ENCODE measurements at regions not wholly inside any gene's neighbourhood (a gene's known extent, or its start where the extent isn't known, plus 50 kb on each side); places are given as distances from the start of the nearest gene placed in this dataset.

DNA sequence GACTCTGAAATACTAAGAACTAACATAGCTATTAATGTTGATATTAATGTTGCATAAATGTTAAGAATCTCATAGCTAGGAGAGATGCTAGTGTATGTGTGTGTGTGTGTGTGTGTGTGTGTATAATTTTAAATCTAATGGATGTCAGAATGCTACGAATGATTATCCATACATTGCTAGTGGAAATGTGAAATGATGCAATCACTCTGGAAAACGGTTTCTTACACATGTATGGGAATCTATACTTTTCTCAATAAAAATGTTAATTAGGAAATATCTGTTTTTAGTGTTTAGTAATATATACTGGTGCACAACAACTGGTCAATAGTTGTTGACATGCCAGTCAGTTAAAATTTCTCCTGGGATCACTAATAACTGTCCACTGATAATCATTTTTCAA is 908.8 kb upstream of the POU3F3 start:
- Histone ChIP-seq H3K79me1 (ENCODE audit: low read depth, low read length) (no peaks in the 10 kb centered on the region), H3K79me2 (ENCODE audit: control insufficient read depth in 1 of 2, insufficient read depth in 2 of 2, low read length in 2 of 2) (no peaks in the 10 kb centered on the region), H3K4me2 (ENCODE audit: insufficient read depth in 1 of 2, low read depth in 2 of 2, low read length in 2 of 2) (no peak overlapping the region), H4K20me1 (replicated peaks in 1 of 2; ENCODE audit: control insufficient read depth in 1 of 2, insufficient read depth in 2 of 2, low read length in 2 of 2) (no peaks in the 10 kb centered on the region), H3K14ac (ENCODE audit: insufficient read length) (no peak overlapping the region), H3K9ac (replicated peaks in 1 of 4; ENCODE audit: extremely low read depth in 1 of 4, low read depth in 3 of 4, low read length in 3 of 4) (no peak overlapping the region), H2AFZ (ENCODE audit: low read length) (no peak overlapping the region), H3K56ac (replicated peaks; ENCODE audit: insufficient read length, low read depth, low read length) (no peak overlapping the region), H2BK5ac (ENCODE audit: low read depth, low read length) (no peak overlapping the region), H2BK120ac (replicated peaks; ENCODE audit: low read depth, low read length) (no peak overlapping the region), H3K9me3 (ENCODE audit: insufficient read depth in 2 of 2, low read depth in 1 of 2, low read length in 1 of 2) (no peaks in the 10 kb centered on the region), H3K18ac (ENCODE audit: extremely low read depth, low read length) (no peak overlapping the region), H4K8ac (ENCODE audit: extremely low read depth, insufficient read depth, low read length) (no peak overlapping the region), H3K27ac (ENCODE audit: low read depth, low read length) (no peak overlapping the region), H3K4me1 (replicated peaks in 1 of 4; ENCODE audit: control insufficient read depth in 3 of 4, insufficient read depth in 4 of 4, low read length in 3 of 4) (no peaks in the 10 kb centered on the region), H3K23me2 (ENCODE audit: low read depth, low read length) (no peaks in the 10 kb centered on the region), H3K4ac (replicated peaks; ENCODE audit: insufficient read length, low read depth, low read length) (no peak overlapping the region), H3K36me3 (ENCODE audit: control insufficient read depth in 2 of 4, insufficient read depth in 4 of 4, low read length in 3 of 4) (no peaks in the 10 kb centered on the region), H3K27me3 (replicated peaks in 1 of 4; ENCODE audit: control insufficient read depth in 3 of 4, extremely low read depth in 1 of 4, insufficient read depth in 3 of 4, low read length in 3 of 4) (no peaks in the 10 kb centered on the region), H4K91ac (replicated peaks; ENCODE audit: insufficient read length, low read length) (no peak overlapping the region), H2BK20ac (ENCODE audit: low read length) (no peak overlapping the region), H2BK12ac (ENCODE audit: low read depth, low read length) (no peak overlapping the region), H4K5ac (ENCODE audit: insufficient read length, low read depth, low read length) (no peak overlapping the region), H3K23ac (ENCODE audit: insufficient read length) (no peak overlapping the region), H2AK5ac (ENCODE audit: low read depth, low read length) (no peak overlapping the region), H2BK15ac (ENCODE audit: low read length) (no peak overlapping the region), H3K4me3 (ENCODE audit: extremely low read depth in 1 of 4, insufficient read depth in 2 of 4, low read depth in 3 of 4, low read length in 4 of 4) (no peak overlapping the region)
- DNase-seq (ENCODE audit: low read depth in 1 of 2, low spot score in 2 of 2): no peak
- WGBS, 2 experiments (ENCODE audit: extremely low coverage in 1 of 2, insufficient coverage in 1 of 2, insufficient read length in 1 of 2, insufficient replicate concordance in 2 of 2, low coverage in 1 of 2, low lambda C conversion rate in 2 of 2, missing lambda C conversion rate in 1 of 2): 88% methylated on average over 2 of the region's 2 CpGs; no CpG with 5 or more reads in 1 of the 2 experiments
- ChIA-PET POLR2A (ENCODE audit: partially characterized antibody) (no interaction called here), CTCF (ENCODE audit: partially characterized antibody) (interaction anchor here (0.9 kb wide), 1 partner anchor 14 kb away, joined by 5 read pairs; no protein-coding TSS in a partner anchor)
- FAIRE-seq: no peak
- no peak for TF ChIP-seq POLR2AphosphoS5 (IDR thresholded peaks at IDR 0.05; ENCODE audit: low read depth, low read length)
- TF ChIP-seq SP4 (IDR thresholded peaks at IDR 0.05; ENCODE audit: low read length): no peak
- TF ChIP-seq, protein P1, sequence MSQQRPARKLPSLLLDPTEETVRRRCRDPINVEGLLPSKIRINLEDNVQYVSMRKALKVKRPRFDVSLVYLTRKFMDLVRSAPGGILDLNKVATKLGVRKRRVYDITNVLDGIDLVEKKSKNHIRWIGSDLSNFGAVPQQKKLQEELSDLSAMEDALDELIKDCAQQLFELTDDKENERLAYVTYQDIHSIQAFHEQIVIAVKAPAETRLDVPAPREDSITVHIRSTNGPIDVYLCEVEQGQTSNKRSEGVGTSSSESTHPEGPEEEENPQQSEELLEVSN (IDR thresholded peaks at IDR 0.05): no peak
- no peak for TF ChIP-seq SRF (IDR thresholded peaks at IDR 0.05; ENCODE audit: low read depth, low read length)
- TF ChIP-seq, protein P2, sequence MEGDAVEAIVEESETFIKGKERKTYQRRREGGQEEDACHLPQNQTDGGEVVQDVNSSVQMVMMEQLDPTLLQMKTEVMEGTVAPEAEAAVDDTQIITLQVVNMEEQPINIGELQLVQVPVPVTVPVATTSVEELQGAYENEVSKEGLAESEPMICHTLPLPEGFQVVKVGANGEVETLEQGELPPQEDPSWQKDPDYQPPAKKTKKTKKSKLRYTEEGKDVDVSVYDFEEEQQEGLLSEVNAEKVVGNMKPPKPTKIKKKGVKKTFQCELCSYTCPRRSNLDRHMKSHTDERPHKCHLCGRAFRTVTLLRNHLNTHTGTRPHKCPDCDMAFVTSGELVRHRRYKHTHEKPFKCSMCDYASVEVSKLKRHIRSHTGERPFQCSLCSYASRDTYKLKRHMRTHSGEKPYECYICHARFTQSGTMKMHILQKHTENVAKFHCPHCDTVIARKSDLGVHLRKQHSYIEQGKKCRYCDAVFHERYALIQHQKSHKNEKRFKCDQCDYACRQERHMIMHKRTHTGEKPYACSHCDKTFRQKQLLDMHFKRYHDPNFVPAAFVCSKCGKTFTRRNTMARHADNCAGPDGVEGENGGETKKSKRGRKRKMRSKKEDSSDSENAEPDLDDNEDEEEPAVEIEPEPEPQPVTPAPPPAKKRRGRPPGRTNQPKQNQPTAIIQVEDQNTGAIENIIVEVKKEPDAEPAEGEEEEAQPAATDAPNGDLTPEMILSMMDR (IDR thresholded peaks at IDR 0.05; ENCODE audit: control extremely low read depth in 1 of 3, insufficient read depth in 1 of 3, low read depth in 1 of 3, low read length in 3 of 3): no peak
- no peak for TF ChIP-seq HDAC2 (IDR thresholded peaks at IDR 0.05; ENCODE audit: borderline replicate concordance in 1 of 2, low read depth in 2 of 2, low read length in 2 of 2)
- TF ChIP-seq SUZ12 (IDR thresholded peaks at IDR 0.05; ENCODE audit: low read length): no peak
- TF ChIP-seq ASH2L (IDR thresholded peaks at IDR 0.05; ENCODE audit: low read length): no peak
- TF ChIP-seq RFX5 (IDR thresholded peaks at IDR 0.05; ENCODE audit: borderline replicate concordance, low read depth, low read length): no peak
- no peak for TF ChIP-seq SP2 (IDR thresholded peaks at IDR 0.05; ENCODE audit: low read length)
- TF ChIP-seq CBX8 (IDR thresholded peaks at IDR 0.05; ENCODE audit: borderline replicate concordance, low read depth, low read length): no peak
- no peak for TF ChIP-seq BRCA1 (IDR thresholded peaks at IDR 0.05; ENCODE audit: low read depth, low read length)
- TF ChIP-seq SIRT6 (IDR thresholded peaks at IDR 0.05; ENCODE audit: low read length): no peak

Measured in H1 (cell line).